Left ventricle myocardium inferior (tissue), 1 donor: ENCODE measurements at regions not wholly inside any gene's neighbourhood (a gene's known extent, or its start where the extent isn't known, plus 50 kb on each side); places are given as distances from the start of the nearest gene placed in this dataset.

Experiments
- DNase-seq: peaks from one replicate; pipeline ENCODE4 v3.0.0-alpha.2; 2020
- H3K27ac ChIP-seq: fragments of 200-600 bp; replicated peaks from 2 replicates; pipeline ENCODE4 v1.8.0; 2021
- H3K27me3 ChIP-seq: fragments of 200-600 bp; 2 replicates; pipeline ENCODE4 v1.8.0; 2021; ENCODE audit warnings: low read depth
- H3K36me3 ChIP-seq: fragments of 200-600 bp; 2 replicates; pipeline ENCODE4 v1.8.0; 2021
- H3K4me1 ChIP-seq: fragments of 200-600 bp; 2 replicates; pipeline ENCODE4 v1.8.0; 2021
- H3K4me3 ChIP-seq: fragments of 200-600 bp; 2 replicates; pipeline ENCODE4 v1.8.0; 2021; ENCODE audit warnings: mild to moderate bottlenecking, moderate library complexity
- H3K9me3 ChIP-seq: fragments of 200-600 bp; replicated peaks from 2 replicates; pipeline ENCODE4 v1.8.0; 2021
- intact Hi-C: fragments of 100-400 bp; cut with micrococcal nuclease; formaldehyde crosslinking; loops from one replicate; pipeline ENCODE4 v1.11.0; 2022
- TF ChIP-seq, protein P1 (sequence below): fragments of 200-600 bp; IDR thresholded peaks from 2 replicates; pipeline ENCODE4 v1.8.0; 2021; ENCODE audit warnings: antibody characterized with exemption, mild to moderate bottlenecking, borderline replicate concordance
- donor health status: DM: no; HTN: yes; CAD: no; lungs with severe emphysema.

DNA sequence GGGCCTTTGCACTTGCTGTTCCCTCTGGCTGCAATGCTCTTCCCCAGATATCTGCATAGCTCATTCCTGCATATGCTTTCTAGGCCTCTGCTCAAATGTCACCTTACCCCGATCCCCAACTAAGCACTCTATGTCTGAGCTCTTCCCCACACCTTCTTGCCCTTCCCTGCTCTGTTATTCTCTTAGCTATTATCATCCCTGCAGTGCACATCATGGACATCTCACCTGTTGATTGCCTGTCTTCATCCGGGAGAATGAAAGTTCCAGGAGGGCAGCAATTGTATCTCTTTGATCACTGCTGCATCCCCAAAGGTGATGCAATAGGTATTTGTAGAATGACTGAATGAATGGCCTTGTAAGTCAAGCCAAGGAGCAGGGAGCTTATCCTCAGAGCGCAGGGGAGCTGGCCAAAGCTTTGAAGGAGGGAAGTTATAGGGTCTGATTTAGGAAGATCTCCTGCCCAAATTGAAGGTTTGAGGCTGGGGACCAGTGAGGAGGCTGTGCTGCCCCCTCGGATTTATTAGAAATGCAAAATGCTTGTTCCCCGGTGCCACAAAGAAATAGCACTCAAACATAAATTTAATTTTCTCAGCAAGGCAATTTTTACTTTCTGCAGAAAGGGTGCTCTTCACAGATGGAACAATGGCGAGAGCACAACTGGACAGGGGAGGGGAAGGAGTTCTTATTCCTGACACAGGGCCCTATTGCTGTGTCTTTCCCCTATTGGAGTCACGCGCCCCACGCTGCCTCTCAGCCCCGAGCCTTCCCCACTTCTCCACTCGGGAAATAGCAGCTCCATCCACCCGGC lies 631.1 kb downstream of the MATN1 start:
- Histone ChIP-seq H3K36me3 (no peaks in the 10 kb centered on the region), H3K4me1 (peaks cover 15% of the 10 kb centered on the region), H3K27me3 (peaks cover 49% of the 10 kb centered on the region), H3K27ac (no peak overlapping the region), H3K4me3 (no peak overlapping the region), H3K9me3 (peaks cover 31% of the 10 kb centered on the region)
- TF ChIP-seq, protein P1, sequence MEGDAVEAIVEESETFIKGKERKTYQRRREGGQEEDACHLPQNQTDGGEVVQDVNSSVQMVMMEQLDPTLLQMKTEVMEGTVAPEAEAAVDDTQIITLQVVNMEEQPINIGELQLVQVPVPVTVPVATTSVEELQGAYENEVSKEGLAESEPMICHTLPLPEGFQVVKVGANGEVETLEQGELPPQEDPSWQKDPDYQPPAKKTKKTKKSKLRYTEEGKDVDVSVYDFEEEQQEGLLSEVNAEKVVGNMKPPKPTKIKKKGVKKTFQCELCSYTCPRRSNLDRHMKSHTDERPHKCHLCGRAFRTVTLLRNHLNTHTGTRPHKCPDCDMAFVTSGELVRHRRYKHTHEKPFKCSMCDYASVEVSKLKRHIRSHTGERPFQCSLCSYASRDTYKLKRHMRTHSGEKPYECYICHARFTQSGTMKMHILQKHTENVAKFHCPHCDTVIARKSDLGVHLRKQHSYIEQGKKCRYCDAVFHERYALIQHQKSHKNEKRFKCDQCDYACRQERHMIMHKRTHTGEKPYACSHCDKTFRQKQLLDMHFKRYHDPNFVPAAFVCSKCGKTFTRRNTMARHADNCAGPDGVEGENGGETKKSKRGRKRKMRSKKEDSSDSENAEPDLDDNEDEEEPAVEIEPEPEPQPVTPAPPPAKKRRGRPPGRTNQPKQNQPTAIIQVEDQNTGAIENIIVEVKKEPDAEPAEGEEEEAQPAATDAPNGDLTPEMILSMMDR, result no peak
- intact Hi-C loops, result no loop called here
- no peak for DNase-seq

- TF ChIP-seq, protein P1, result no peak
- DNase-seq, result no peak
- H3K36me3 ChIP-seq, result no peaks in the 10 kb centered on the region
- H3K4me1 ChIP-seq, result peaks cover 26% of the 10 kb centered on the region
- no peak overlapping the region for H3K4me3 ChIP-seq
- peaks cover 31% of the 10 kb centered on the region for H3K9me3 ChIP-seq
- H3K27me3 ChIP-seq, result peaks cover 59% of the 10 kb centered on the region
- no peak overlapping the region for H3K27ac ChIP-seq
- intact Hi-C loops, result no loop called here
Observed at GRCh38 chr1:30090162-30090820, 633.1 kb downstream of the MATN1 start.

DNA sequence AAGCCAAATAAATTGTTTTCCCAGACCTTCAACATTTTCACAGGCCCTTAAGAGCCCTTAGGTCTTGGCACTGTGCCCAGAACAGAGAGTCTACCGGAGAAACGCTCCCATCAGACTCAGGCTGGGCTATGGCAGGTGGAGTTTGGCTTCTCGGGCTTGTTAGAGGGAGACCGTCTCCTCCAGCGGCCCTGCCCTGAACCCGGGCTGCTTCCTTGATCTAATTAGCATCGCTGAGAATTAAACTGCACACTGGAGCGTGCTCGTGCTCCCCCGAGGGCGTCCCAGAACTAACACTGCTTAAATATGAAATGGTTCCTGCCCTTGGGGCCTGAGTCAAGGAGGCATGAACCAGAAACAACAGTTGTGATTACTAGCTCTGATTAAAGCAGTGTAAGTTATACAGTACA lies 634.4 kb downstream of the MATN1 start:
- peak; percentile 21 for DNase-seq
- Histone ChIP-seq H3K27me3 (peaks cover 64% of the 10 kb centered on the region), H3K4me1 (peaks cover 38% of the 10 kb centered on the region), H3K4me3 (no peak overlapping the region), H3K36me3 (no peaks in the 10 kb centered on the region), H3K27ac (peak overlapping the region; percentile 18), H3K9me3 (peaks cover 31% of the 10 kb centered on the region)
- TF ChIP-seq, protein P1, result no peak
- intact Hi-C loops, result loop anchor here (10.0 kb wide), 1 partner anchor 294 kb away; no protein-coding TSS in a partner anchor

- no peak for DNase-seq
- peaks cover 27% of the 10 kb centered on the region for H3K9me3 ChIP-seq
- H3K4me3 ChIP-seq, result no peak overlapping the region
- peaks cover 42% of the 10 kb centered on the region for H3K4me1 ChIP-seq
- TF ChIP-seq, protein P1, result no peak
- no peaks in the 10 kb centered on the region for H3K36me3 ChIP-seq
- intact Hi-C loops, result loop anchor here (10.0 kb wide), 1 partner anchor 294 kb away; no protein-coding TSS in a partner anchor
- peak overlapping the region; percentile 18 for H3K27ac ChIP-seq
- H3K27me3 ChIP-seq, result peaks cover 68% of the 10 kb centered on the region
Observed at GRCh38 chr1:30088594-30088993, 634.8 kb downstream of the MATN1 start.

- TF ChIP-seq, protein P1, result peak; percentile 33
- intact Hi-C loops, result loop anchor here (10.0 kb wide), 1 partner anchor 293 kb away; no protein-coding TSS in a partner anchor
- Histone ChIP-seq H3K36me3 (no peaks in the 10 kb centered on the region), H3K4me3 (no peak overlapping the region), H3K27me3 (peaks cover 68% of the 10 kb centered on the region), H3K4me1 (peaks cover 49% of the 10 kb centered on the region), H3K9me3 (peaks cover 16% of the 10 kb centered on the region), H3K27ac (no peak overlapping the region)
- no peak for DNase-seq
Observed at GRCh38 chr1:30087465-30087864, 635.9 kb downstream of the MATN1 start.
